OCI-LY7 (cell line): ENCODE measurements at regions not wholly inside any gene's neighbourhood (a gene's known extent, or its start where the extent isn't known, plus 50 kb on each side); places are given as distances from the start of the nearest gene placed in this dataset.

Experiments used
- EZH2phosphoT487 ChIP-seq: fragments of 200-600 bp; sonication (generic); IDR thresholded peaks from 2 replicates; pipeline ENCODE4 v1.6.1; 2018; ENCODE audit warnings: low read depth, borderline replicate concordance, mild to moderate bottlenecking, mixed run types, antibody characterized with exemption, low read length, moderate library complexity, mixed read lengths
- TF ChIP-seq, protein P1 (sequence below): fragments of 200-600 bp; sonication (generic); conservative IDR thresholded peaks from 2 replicates; pipeline ENCODE4 v1.5.1; 2014; ENCODE audit warnings: mild to moderate bottlenecking, antibody characterized with exemption, low read length, moderate library complexity, mixed read lengths

DNA sequence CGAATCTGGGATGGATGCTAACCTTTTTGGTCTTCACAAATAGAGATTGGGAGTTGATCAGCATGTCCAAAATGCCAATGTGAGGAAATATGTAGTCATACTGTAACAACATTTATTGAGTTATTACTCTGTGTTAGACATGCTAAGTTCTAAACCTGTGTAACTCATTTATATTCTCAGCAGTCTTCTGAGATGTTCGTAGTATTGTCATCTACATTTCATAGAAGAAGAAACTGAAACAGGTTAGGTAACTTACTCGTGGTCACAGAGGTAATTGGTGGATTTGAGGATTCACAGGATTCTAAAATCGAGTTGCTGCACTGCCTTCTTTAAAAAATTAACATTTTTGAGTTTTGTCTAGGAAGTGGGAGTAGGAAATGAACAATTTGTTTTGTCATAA, 162.1 kb downstream of the UBE2E3 start:
- TF ChIP-seq, protein P1, sequence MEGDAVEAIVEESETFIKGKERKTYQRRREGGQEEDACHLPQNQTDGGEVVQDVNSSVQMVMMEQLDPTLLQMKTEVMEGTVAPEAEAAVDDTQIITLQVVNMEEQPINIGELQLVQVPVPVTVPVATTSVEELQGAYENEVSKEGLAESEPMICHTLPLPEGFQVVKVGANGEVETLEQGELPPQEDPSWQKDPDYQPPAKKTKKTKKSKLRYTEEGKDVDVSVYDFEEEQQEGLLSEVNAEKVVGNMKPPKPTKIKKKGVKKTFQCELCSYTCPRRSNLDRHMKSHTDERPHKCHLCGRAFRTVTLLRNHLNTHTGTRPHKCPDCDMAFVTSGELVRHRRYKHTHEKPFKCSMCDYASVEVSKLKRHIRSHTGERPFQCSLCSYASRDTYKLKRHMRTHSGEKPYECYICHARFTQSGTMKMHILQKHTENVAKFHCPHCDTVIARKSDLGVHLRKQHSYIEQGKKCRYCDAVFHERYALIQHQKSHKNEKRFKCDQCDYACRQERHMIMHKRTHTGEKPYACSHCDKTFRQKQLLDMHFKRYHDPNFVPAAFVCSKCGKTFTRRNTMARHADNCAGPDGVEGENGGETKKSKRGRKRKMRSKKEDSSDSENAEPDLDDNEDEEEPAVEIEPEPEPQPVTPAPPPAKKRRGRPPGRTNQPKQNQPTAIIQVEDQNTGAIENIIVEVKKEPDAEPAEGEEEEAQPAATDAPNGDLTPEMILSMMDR, result no peak
- TF ChIP-seq EZH2phosphoT487, result no peak
